Hippocampal formation (tissue), 2 donors: ENCODE measurements at regions not wholly inside any gene's neighbourhood (a gene's known extent, or its start where the extent isn't known, plus 50 kb on each side); places are given as distances from the start of the nearest gene placed in this dataset.

Experiments used
- DNase-seq, 2 donors: peaks; one replicate each; lab custom pipeline; 2025; lab: John Stamatoyannopoulos, UW

- no peak for DNase-seq
Measured at GRCh38 chr13:83216479-83217245, 665.6 kb downstream of the SLITRK1 start.

- DNase-seq: no peak
Measured at GRCh38 chr13:83215627-83216026, 666.6 kb downstream of the SLITRK1 start.

DNA sequence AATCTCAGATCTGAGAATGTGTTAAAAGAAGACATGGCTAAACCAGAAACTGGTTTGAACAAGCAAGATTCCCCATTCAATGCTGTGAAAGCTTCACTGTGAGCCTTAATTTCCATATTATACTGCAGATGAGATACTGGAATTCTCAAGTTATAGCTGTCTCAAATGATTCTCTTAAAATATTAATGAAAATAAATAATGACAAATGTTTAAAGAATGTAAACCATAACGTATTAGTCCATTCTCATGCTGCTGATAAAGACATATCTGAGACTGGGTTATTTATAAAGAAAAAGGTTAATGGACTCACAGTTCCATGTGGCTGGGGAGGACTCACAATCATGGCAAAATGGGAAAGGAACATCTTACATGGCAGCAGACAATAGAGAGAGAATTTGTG lies 667.8 kb downstream of the SLITRK1 start:
- no peak for DNase-seq

- DNase-seq: no peak
Measured at GRCh38 chr13:83211301-83211700, 671.0 kb downstream of the SLITRK1 start.

- no peak for DNase-seq
Measured at GRCh38 chr13:83204886-83205285, 677.4 kb downstream of the SLITRK1 start.

DNA sequence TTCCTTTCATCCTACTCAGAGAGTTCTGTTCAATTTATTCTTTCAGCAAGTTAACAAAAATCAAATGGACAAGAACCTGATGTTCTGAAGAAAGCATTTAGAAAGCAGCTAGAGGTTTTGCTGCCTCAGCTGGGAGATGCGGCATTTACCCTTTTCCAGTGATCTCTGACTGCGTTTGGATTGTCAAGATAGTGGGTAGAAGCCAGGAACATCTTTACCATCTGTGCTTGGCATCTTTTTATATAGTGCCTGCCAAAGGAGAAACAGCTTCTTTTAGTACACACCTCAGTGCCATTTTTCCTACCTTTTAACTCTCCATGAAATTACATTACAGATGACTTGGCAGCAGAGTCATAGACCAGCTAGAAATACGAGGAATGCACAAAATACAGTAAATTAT lies 680.8 kb downstream of the SLITRK1 start:
- no peak for DNase-seq

- DNase-seq: no peak
Measured at GRCh38 chr13:83197316-83197715, 685.0 kb downstream of the SLITRK1 start.

DNA sequence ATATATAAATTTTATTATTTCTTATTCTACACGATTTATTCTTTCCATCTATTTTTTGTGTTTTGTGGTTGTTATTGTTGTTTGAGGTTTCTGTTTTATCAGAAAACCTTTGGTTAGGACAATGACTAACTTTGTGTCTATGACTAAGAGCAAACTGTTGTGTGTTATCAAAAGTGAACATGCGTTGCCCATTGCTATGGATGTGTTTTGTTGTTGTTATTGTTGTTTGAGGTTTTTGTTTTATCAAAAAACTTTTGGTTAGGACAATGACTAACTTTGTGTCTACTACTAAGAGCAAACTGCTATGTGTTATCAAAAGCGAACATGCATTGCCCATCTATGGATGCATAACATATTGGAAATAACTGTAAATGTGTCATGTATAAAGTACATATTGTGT lies 692.3 kb downstream of the SLITRK1 start:
- DNase-seq: no peak

DNA sequence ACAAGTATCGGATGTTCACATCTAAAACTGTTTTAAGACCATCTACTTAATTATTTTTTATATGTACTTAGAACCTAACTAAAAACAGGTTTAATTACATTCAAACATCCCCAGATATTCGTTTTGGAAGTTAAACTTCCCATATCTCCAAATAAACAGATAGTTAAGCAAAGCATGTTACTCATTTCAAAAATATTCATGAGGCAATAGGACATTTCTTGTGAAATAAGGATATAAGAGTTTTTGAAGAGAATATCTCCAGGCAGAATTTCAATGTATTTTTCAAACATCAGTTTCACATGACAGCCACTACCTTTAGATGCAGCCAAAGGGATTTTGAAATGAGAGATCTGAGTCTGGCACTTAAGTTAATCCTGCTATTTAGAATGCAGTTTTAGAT lies 697.5 kb downstream of the SLITRK1 start:
- DNase-seq: no peak

DNA sequence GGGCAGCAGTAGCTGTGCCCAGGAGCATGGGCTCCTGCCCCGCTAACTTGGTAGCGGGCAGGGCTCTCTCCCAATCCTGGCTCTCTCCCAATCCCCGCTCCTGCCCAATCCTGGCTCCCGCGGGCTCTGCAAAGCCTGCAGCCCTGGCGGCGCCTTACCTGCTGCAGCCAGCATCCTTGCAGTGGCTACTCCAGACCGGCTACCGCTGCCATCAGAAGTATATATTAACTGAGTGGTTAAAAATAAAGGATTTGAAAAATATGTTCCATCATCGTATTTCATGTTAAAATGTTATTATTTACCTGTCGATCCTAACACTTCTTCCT lies 698.2 kb downstream of the SLITRK1 start:
- no peak for DNase-seq

DNA sequence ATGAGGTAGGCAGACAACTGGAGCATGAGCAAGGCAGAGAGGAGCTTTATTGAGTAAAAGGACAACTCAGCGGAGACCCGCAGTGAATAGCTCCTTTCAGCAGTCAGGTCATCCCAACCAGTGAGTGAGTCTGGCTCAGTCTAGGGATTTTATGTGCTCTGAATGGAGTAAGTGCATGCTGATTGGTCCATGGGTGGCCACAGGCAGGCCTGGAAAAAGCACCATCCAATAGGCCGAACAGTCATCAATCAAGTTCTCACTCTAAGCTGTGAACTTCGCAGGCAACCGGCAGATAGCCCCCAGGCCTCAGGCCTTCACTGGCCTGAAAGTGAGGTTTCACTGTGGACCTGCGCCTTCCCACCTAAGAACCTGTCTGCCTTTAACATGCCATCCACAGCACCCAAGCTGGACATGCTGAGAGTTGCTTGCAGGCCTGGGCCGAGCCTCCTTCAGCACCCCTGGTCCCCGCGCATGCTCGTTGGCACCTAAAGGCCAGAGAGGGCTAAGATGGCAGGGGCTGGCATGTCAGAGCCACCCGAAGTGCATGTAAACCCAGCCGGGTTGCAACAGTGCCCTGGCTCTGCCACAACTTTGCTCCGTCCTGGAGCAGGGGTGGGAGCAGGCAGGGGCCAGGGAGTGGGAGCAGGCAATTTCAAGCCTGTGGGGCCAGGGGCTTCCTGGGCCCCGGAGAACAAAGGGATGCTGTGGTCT lies 698.7 kb downstream of the SLITRK1 start:
- no peak for DNase-seq

DNA sequence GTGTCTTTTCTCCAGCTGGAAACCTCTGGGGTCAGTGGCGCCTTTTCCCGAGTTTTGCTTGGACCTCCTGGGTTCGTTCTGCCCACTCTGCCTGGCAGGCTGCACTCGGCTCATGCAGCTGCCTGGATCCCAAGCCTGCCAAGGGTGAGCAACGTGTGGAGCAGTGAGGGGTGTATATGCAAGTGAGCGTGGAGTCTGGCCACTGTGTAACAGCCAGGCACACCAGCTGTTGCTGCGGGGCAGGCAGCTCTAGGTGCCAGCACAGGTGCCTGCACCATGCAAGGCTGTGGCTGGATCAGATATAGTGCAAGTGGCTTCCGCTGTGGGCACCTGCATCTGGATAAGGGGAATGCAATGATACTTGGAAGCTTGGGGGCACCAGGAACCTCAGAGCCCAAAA lies 699.4 kb downstream of the SLITRK1 start:
- no peak for DNase-seq

GRCh38 chr13:83178008-83178407 lies 704.3 kb downstream of the SLITRK1 start:
- no peak for DNase-seq

DNA sequence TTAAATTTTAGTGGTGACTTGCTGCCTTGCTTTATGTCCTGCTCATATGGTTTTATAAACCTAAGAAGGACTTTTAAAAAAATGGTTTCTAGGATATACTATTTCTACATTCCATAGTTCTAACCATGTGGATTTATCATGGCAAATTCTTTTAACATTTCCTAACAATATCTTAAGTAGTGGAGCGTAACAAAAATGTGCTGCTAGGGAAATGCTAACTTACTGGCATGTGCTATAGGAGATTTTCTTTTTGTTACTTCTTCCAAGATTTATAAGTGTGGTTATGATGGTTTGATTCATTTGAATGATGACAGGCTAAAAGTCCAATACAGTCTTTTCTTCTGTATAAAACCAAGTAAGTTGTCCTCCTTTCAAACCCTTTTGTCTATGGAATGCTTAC lies 713.7 kb downstream of the SLITRK1 start:
- DNase-seq: no peak

GRCh38 chr13:83167203-83167602 lies 715.1 kb downstream of the SLITRK1 start:
- no peak for DNase-seq

- no peak for DNase-seq
Measured at GRCh38 chr13:83166550-83166949, 715.7 kb downstream of the SLITRK1 start.

DNA sequence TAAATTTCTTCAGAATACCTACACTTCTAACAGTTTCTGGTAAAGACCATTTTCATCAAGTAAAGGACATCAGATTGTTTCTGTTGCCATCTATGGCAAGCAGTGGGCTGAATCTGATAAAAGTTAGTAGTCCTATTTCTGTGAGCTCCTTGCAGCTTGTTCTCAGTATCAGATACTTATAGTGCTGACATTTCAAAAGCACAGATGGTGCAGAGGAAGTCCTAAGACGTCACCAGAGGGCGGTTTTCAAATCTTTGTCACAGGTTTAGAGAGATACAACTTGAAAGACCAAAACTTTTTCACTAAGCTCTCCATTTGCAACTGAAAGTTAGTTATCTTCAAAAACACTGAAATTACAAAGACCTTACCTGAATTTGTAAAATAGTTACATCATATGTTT lies 719.8 kb downstream of the SLITRK1 start:
- peak in 1 of 2 donors; percentile 7 for DNase-seq

- DNase-seq: no peak
Measured at GRCh38 chr13:83153848-83154247, 728.4 kb downstream of the SLITRK1 start.

DNA sequence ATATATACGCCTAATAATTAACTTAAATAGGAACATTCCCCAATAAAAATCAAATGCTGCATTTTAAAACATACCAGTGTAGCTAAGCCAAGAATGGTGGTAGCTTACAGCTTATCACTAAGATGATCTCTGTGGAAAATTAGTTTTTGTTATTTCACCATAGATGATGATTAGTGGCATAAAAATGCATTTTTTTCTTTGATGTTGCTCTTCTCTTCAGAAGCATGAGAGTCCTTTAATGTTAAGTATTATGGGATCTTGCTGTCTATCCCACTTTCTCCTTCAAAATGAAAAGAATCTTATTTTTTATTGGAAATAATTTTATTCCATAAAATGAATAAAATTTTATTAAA lies 731.0 kb downstream of the SLITRK1 start:
- DNase-seq: no peak

DNA sequence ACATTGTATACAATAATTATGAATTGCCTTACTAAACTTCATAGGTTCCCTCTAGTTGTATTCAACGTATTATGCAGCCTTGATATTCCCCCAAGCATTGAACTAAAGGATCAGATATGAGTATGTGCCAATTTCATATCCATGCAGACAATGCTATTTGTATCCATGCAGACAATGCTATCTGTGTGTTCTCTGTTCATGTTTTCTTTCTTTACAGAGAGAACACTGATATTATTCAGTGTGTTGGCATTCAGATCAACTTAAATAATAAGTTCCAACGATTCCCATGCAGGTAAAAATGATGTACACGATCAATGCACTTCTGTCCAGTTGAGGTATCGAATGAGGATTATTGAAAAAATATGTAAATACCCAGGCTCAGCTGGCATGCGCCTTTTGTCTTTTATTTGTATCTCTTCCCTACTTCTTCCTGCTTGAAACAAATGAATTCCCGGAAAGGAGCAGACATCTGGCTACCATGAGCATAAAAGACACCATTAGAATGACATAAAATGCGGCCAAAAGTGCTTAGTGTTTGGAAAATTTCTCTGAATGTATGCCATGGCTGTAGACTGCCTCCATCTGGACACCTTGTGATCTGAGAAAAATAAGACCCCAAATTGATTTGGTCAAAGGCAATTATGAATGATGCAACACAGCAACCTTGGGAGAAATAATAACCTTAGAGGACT lies 731.5 kb downstream of the SLITRK1 start:
- DNase-seq: peak; percentile 24 to 76

GRCh38 chr13:83136660-83137059 lies 745.6 kb downstream of the SLITRK1 start:
- no peak for DNase-seq

GRCh38 chr13:83125791-83126190 lies 756.5 kb downstream of the SLITRK1 start:
- no peak for DNase-seq

GRCh38 chr13:83121896-83122295 lies 760.4 kb downstream of the SLITRK1 start:
- no peak for DNase-seq
